GM18507 (cell line): ENCODE measurements at regions not wholly inside any gene's neighbourhood (a gene's known extent, or its start where the extent isn't known, plus 50 kb on each side); places are given as distances from the start of the nearest gene placed in this dataset.

Source experiments
- DNase-seq: peaks from one replicate; pipeline ENCODE4 v3.0.0; 2011; ENCODE audit warnings: low read depth; ENCODE audit not compliant: insufficient read length; ENCODE audit errors: extremely low spot score
- FAIRE-seq: peaks from 2 replicates; lab custom pipeline; 2011; peaks lifted over from hg19 to GRCh38; lab: Jason Lieb, UNC

DNA sequence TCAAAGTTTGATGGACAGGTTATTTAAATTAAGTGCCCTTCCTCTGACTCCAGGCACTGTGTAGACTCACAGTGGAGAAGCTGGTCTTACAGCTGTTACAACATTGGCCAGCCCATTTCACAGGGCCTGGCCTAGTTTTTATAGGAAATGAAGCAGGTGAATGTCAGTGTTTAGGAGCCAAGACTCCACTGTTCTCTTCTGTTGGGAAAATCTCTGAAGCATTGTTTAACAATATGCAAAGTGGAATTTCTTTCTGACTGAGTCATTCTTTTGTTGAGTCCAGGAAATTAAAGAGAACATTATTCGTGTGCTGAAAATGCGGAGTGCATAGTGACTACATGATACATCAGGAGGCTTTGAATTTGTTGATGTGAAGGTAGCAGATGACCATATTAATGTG is 64.7 kb downstream of the ARRDC4 start:
- FAIRE-seq (no peak), DNase-seq (no peak)

DNA sequence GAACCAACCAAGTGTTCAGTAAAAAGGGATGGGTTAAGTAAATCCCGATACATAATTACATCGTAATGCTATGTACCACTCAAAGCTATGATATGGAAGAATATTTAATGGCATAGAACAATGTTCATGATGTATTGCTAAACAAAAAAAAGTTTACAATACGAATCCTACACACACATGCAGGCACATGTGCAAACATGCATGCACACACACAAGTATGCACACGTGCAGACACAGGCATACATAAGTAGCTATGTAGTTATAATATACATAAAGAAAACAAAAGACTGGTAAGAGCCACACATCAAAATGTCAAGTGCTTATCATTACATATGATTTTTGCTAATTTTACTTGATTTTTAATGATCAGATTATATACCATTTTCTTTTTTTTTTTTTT is 74.2 kb downstream of the ARRDC4 start:
- DNase-seq (no peak), FAIRE-seq (no peak)

DNA sequence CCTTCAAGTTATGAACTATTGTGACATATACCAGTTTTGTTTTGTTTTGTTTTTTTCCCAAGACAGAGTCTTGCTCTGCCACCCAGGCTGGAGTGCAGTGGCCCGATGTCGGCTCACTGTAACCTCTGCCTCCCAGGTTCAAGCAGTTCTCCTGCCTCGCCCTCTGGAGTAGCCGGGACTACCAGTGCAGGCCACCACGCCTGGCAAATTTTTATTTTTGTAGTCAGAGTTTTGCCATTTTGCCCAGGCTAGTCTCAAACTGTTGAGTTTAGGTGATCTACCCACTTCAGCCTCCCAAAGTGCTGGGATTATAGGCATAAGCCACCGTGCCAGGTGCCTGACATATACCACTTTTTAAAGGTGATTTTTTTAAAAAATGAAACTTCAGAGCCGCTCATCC is 74.6 kb downstream of the ARRDC4 start:
- DNase-seq = no peak
- no peak for FAIRE-seq

DNA sequence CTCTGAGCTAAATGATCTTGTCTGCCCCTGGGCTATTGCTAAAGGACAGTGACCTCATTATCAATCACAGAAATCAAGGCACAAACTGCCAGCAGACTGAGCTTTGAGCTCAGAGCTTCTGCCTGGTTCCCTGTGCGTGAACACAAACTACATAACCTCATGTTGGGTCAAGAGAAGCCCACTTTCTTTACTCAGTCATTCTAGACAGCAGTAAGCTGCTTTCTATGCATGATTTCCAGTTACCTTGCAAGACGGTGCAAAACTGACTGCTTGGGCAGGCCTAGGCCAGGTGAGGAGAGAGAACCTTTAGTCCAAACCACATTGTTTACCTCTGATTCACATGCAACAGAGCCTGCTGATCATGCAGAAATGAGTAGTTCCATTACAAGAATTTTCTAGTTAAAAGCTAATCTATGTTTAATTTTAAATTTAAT is 75.1 kb downstream of the ARRDC4 start:
- FAIRE-seq (no peak), DNase-seq (no peak)

DNA sequence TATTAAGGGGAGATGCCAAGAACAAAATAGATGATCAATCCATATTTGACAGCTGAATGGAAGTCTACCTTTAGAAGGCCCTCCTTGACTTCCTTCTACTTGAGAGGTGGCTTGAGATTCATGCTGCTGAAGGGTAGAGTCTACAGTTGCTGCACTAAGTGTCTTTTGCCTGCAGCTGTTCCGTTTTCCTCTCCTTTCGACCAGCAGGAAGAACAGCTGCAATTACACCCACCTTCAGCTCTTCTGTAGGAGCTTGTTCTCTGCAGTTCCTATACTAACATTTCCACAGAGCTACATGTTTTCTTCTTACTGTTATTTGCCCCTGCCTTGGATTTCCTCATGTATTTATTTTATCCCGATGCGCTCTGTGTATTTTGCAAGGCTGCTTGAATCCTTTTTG is 79.1 kb downstream of the ARRDC4 start:
- DNase-seq (no peak), FAIRE-seq (no peak)

DNA sequence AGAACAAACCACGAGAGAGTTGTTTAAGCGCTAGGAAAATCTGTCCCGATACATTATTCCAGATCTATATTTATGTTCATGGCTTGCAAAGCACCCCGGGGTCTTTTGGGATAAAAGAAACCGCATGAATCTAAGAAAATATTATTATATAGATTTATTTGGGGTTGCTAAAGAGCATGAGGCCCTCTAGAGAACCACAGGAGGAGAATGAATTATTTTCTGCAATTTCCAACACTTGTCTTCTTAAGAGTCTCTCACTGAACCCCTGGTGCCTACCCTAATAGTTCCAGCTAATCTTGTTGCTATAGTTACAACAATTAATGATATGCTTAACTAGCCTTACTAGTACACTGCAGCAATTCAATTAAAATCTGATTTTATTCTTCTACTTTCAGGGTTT is 79.6 kb downstream of the ARRDC4 start:
- DNase-seq (no peak), FAIRE-seq (no peak)

DNA sequence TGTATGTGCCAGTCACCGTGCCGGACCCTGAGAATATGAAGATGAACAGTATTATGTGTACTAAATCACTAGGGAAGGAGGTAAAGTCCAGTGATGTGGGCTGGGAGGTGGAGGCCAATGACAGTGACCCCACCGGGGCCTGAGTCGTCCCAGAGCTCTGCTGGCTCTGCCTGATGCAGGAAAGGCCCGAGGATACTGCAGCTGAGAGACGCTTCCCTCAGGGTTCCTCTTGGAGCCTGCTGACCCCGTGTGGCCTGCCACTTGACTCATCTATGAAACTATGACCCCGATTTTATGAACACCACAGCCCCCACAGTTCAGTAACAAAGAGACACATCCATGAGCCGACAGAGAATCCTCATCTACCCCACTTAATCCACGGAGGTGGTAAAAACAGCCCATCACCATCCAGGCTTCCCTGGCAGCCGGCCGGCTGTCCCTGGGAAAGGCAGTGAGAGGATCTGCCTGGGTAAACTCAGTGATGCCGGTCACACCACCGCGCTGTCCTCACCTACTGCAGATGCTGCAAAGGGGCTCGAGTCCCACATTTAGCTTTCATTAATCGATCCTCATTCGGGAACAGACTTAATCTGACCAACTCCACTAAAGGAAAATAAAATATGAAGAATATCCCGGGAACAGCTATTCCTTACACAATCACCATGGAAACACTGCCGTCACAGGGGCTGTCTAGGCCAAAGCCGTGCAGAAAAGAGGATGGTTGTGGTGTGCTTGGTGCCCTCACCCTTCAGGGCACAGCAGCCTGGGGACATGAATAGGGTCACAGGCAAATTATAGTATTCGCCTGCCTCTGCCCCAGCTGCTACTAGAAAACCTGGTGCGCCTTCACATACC is 82.9 kb downstream of the ARRDC4 start:
- no peak for FAIRE-seq
- no peak for DNase-seq

DNA sequence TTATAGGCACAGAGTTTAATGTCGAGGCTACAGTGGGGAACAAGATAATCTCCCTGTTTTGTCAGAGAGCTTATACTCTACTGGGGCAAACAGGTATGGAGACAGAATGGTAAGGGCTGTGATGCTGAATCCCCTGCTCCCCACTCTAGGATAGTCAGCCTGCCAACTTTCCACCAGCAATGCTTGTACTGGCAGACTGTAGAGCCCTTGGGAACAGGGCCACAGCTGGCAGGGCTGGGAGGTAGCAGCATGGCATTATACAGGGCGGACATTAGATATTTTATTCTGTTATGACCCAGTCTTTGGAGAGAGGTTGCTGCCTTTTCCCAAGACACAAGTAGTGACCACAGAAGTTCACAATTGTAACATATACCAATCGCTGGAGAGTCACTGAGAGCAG is 91.2 kb downstream of the ARRDC4 start:
- DNase-seq (no peak), FAIRE-seq (no peak)

DNA sequence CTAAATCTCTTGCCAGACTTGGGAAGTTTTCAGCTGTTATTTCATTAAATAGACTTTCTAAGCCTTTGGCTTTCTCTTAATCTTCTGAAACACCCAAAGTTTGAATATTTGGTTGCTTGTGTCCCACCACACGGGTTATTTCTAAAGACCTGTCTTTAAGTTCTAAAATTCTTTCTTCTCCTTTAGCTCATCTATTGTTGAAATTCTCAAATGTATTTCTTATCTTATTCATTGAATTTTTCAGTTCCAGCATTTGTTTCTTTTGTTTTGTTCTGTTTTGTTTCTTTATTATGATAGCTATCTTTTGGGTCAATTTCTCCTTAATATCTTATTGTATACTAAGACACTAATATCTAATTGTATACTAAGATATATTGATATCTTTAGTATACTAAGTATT is 97.0 kb downstream of the ARRDC4 start:
- FAIRE-seq = no peak
- no peak for DNase-seq

DNA sequence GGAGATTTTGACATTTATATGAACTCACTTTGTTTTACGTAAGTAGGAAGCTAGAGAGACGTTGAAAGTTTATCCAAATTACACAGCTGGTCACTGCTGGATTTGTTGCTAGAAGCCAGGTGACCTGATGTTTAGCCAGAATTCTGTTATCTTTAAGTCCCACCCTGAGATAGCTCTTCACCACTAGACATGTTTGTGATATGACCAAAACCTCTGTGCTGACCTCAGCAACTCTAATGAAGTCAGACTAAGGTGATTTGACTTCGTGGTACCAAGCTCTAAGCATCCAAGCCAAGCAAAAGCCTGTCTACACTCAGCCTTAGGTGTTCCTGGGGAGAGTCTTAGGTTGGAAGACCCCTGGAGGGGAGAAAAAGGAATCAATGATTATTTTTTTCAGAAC is 102.4 kb downstream of the ARRDC4 start:
- DNase-seq (no peak), FAIRE-seq (no peak)

DNA sequence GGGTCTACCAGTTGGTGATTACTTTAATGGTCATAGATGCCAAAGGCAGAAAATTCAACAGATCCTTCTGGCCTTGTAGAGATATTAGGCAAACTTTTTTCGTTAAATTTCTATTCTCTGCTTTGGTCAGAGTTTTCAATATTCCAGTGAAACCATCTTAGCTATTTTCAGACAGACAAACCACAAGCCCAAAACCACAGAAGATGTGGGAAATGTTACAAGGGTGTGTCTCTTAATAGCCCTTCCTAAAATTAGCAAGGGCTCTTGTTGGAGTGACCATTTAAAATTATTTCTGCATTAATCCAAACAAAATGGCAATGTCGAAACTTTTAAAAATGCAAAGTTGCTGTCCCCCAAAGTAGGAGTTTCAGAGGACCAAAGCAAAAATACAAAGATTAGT is 102.8 kb downstream of the ARRDC4 start:
- DNase-seq (no peak), FAIRE-seq (no peak)

DNA sequence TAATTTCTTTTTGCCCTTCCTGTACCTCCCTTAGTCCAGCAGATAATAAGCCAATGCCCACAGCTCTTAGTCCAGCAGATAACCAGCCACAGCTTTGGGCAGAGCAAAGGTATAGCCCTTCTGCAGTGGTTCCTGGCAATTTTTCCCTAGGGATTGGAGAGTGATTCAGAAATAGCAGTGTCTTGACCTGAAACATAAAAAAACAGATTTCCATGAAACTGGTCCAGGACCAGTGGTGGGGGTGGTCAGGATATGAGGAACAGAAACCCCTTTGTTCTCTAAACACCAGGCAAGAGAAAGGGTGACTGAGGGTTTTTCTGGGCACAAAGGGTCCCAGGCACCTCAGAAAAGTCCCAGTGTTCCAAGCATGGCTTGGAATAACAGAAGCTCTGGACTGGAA is 103.4 kb downstream of the ARRDC4 start:
- DNase-seq = no peak

DNA sequence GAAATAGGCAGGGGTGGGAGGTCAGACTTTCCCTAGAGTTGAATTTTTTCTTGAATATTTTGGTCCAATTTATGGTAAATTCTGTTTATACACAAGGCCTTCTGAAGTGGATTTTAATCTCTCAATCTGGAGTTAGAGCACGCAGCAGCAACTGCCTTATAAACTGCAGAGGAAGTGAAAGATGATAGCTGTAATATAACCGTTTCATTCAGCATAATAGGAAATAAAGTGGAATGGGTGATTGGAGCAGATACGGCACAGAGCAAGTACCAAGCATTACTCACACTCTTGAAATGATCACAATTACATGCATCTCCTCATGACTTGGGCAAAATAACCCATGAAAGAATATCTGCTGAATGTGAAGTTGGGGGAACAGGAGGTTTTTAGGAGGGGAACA is 106.8 kb downstream of the ARRDC4 start:
- FAIRE-seq (no peak), DNase-seq (no peak)

More for the DNA sequence above, 103.4 kb downstream of the ARRDC4 start:
- FAIRE-seq = no peak

DNA sequence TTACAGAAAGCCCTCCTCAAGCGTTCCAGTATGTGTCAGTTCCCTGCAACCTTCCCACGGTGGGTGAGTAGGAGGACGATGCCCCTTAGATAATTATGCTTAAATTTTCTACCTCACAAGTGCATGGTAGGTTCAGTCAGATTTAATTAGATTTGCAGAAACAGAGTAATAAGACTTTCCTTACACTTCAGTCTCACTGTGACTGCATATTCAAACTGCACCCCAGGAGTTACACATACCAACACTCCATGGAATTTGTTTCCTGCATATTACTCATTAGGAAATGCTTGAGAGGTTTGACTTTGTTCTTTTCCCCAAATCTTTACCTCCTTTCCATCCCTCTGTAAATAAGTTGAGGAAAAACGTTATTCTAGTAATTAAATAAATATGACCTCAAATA is 108.8 kb downstream of the ARRDC4 start:
- FAIRE-seq = no peak
- no peak for DNase-seq

DNA sequence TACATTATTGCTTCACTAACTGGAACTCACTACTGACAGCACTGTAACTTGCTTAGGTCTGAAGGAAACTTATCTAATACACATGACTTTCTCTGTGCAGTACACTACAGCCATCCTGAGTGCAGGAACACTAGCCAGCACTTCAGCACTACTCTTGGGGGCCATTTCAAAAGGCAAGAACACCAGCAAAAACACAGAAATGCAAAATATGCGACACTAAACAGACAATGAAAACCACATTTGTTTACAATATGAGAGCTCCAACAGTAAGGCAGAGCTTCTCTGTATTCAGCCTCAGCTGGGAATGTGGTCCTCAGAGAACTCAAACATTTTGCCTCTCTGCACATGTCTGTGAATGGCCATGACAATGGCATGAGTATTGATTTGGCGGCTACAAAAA is 109.6 kb downstream of the ARRDC4 start:
- DNase-seq (no peak), FAIRE-seq (no peak)

DNA sequence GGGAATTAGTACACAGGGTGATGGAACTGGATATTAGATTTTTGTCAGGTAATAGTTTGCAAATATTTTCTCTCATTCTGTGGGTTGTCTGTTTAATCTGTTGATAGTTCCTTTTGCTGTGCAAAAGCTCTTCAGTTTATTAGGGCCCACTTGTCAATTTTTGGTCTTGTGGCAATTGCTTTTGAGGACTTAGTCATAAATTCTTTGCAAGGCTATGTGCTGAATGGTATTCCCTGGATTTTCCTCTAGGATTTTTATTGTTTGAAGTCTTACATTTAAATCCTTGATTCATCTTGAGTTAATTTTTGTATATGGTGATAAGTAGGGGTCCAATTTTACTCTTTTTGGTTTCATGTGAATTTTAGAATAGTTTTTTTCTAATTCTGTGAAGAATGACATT is 111.3 kb downstream of the ARRDC4 start:
- DNase-seq = no peak

DNA sequence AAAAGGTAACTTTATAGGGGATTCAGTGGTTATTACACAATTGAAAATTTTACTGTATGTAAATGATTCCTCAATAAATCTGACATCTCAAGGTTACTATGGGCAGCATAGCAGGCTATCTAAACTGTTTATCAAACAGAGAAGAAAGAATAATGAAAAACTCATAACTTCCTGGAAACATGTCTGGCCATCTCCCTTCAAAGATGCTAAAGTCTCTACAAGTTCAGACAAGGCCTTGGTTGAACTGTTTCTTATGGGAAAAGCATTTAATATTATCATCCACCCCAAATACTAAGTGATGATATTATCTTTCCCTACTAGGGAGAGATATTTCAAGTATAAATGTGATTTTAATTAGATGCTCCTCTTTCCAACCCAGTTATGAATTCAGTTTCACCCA is 114.9 kb downstream of the ARRDC4 start:
- FAIRE-seq (no peak), DNase-seq (no peak)

More for the DNA sequence above, 111.3 kb downstream of the ARRDC4 start:
- no peak for FAIRE-seq

DNA sequence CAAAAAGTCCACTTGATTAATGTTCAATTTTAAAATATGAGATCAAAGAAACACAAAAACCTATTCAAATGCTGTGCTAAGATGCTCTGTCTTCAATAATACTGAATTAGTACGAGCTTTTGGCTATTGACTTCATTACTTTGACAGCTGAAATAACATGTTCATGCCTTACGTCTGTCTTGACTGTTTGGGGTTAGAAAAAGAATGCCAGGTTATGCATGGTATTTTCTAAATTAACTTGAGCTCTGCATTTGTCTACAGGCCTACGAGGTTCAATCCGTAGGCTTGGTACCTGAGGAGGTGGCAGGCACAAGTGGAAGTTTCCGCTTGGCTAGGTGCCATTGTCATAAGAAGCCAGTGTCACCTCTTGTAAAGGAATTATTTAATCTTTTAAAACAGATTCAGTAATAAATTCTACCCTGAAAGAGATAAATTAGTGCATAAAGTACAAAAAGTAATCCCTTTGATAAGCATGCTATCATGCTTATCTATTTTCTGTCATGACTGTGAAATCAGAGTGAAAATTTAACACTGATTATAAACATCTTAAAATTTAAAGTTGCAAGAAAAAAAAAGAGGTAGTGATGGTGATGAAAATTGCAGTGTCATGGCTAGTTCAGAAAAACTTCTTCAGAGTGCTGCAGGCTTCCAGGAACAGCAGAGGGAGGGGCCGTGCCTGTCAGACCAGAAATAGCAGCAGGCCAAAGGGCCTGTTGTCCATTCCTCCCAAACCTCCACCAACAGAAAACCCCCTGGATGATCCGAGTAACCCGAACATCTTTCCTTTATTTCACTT is 115.7 kb downstream of the ARRDC4 start:
- no peak for DNase-seq
- FAIRE-seq = no peak

DNA sequence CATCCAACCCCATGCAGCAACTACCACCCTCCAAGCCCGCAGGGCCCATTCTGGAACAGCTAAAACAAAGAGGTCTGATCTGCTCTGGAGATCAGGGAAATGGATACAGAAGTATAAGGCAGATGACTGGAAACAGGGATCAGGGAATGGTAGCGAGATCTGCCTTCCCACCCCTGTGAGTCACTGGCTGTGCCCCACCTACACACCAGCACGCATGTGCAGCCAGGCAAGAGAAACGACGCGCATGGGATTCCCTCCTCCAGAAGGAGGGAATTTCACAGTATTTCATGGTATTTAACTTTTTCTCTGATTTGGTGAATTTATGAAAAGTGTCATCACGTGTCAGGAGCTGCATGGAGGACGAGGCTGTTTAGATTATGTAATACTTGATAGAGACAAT is 116.7 kb downstream of the ARRDC4 start:
- no peak for DNase-seq
- no peak for FAIRE-seq

DNA sequence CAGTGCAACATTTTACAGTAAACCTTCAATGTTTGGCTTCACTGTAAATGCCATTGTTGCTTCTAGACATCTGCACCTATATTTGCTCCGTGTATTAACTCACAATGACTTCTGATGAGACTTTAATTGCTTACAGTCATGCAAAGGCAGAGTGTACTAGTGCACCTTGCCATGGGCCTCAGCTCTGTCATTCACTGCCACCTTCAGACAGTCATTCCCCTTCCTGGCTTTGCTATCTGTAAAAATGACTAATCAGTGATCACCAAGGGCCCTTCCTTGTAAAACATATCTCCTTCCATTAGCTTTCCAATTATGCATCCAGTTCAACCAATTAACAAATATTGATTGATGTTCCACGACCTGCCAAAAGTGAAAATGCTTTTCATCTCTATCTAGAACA is 120.3 kb downstream of the ARRDC4 start:
- FAIRE-seq (no peak), DNase-seq (no peak)
